ENCODE measurements at regions not wholly inside any gene's neighbourhood (a gene's known extent, or its start where the extent isn't known, plus 50 kb on each side); places are given as distances from the start of the nearest gene placed in this dataset.

DNA sequence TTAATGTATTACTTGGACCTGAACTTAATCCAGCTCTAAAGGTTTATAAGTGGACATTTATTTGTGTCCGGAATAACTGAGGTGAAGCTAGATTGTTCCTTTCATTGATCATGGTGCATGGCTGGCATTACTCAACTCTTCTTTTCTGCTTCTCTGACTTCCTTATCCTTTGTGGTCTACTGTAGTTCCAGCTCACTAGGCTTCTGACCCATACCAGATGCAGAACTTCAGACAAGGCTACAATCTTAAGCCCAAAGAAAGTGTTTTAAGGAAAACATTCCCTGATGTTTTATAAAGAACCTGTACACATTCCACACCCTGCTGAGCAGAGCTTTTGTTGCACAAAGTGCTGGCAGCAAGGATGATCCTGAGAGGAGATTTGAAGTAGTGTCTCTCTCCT is 250.8 kb upstream of the TGFBR2 start:
- Histone ChIP-seq H3K36me3 (ENCODE audit: control insufficient read depth in 2 of 2, extremely low read depth in 1 of 2, insufficient read depth in 2 of 2, low read length in 2 of 2) (peaks cover 0 to 3% of the 10 kb centered on the region in 2 experiments), H3K4me1 (ENCODE audit: control insufficient read depth, extremely low read depth, insufficient read depth, low read length) (peaks cover 64% of the 10 kb centered on the region), H4K20me1 (ENCODE audit: control insufficient read depth, extremely low read depth, insufficient read depth, low read length) (no peaks in the 10 kb centered on the region), H2AFZ (ENCODE audit: control insufficient read depth, low read length) (no peak overlapping the region), H3K79me2 (ENCODE audit: control insufficient read depth, insufficient read depth, low read length) (no peaks in the 10 kb centered on the region), H3K4me2 (ENCODE audit: control insufficient read depth, extremely low read depth, insufficient read depth, low read depth, low read length) (no peak overlapping the region), H3K9me3 (ENCODE audit: control insufficient read depth, low read depth, low read length) (no peaks in the 10 kb centered on the region), H3K27me3 (ENCODE audit: control insufficient read depth, extremely low read depth, insufficient read depth, low read length) (no peaks in the 10 kb centered on the region), H3K27ac (ENCODE audit: control insufficient read depth, insufficient read depth, low read length) (peak overlapping the region; percentile 15), H3K9me1 (ENCODE audit: control insufficient read depth, extremely low read depth, insufficient read depth, low read length) (no peaks in the 10 kb centered on the region), H3K9ac (ENCODE audit: control insufficient read depth, extremely low read depth, insufficient read depth, low read length) (no peak overlapping the region), H3K4me3 (ENCODE audit: control insufficient read depth in 2 of 3, extremely low read depth in 1 of 3, insufficient read depth in 2 of 3, low read depth in 1 of 3, low read length in 3 of 3) (no peak overlapping the region)
- DNase-seq (ENCODE audit: low read depth, low spot score) (no peak), FAIRE-seq (peak; percentile 75)
- dilution Hi-C loops (cut with MboI; ENCODE audit: extremely low pct_ligation_motif_present, low sequenced_read_pairs): no loop called here
- TF ChIP-seq EZH2 (IDR thresholded peaks at IDR 0.05; ENCODE audit: low read length): no peak
- TF ChIP-seq, protein P1, sequence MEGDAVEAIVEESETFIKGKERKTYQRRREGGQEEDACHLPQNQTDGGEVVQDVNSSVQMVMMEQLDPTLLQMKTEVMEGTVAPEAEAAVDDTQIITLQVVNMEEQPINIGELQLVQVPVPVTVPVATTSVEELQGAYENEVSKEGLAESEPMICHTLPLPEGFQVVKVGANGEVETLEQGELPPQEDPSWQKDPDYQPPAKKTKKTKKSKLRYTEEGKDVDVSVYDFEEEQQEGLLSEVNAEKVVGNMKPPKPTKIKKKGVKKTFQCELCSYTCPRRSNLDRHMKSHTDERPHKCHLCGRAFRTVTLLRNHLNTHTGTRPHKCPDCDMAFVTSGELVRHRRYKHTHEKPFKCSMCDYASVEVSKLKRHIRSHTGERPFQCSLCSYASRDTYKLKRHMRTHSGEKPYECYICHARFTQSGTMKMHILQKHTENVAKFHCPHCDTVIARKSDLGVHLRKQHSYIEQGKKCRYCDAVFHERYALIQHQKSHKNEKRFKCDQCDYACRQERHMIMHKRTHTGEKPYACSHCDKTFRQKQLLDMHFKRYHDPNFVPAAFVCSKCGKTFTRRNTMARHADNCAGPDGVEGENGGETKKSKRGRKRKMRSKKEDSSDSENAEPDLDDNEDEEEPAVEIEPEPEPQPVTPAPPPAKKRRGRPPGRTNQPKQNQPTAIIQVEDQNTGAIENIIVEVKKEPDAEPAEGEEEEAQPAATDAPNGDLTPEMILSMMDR (optimal IDR thresholded peaks at IDR 0.05 in 1 of 3, IDR thresholded peaks at IDR 0.05 in 1 of 3, conservative IDR thresholded peaks at IDR 0.05 in 1 of 3; ENCODE audit: extremely low read depth in 1 of 3, insufficient read depth in 2 of 3, low read length in 3 of 3): no peak

DNA sequence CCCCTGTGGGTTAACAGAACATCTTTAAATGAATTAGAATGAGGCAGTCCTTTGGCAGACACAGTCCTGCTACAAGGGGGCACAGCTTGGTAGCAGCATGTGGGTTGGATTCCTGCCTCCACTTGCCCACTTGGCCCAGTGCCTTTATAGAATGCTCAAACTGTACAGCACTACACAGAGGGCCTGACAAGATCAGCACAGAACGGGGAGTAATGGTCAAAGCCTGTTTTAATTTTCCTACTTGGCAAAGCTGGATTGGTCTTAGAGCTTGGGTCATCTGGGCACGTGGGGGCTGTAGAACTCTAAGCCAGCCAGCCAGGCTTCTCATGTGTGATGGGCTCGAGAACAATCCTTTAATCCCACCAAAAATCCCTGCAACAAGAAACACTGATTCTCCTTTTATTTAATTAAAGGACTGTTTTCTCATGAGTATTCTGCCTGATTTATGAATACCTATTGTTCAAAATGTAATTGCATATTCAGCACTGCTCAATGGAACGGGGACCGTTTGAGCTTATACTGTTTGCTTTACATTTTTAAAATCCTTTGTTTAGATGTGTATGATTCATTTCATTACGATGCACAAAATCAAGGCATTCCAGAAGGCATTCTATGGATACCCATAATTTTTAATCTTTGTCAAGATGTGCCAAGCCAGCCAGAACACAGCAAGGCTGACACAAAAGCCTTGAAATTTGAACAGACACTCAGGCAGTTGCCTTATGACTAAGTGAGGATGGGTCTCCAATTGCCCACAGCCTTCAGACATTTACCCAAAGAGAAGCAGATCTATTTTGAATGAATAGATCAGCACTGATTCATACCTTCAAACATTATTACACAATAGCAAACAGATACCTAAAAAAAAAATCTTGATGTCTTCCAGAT is 249.3 kb upstream of the TGFBR2 start:
- peaks cover 0 to 3% of the 10 kb centered on the region in 2 experiments for H3K36me3 ChIP-seq (ENCODE audit: control insufficient read depth in 2 of 2, extremely low read depth in 1 of 2, insufficient read depth in 2 of 2, low read length in 2 of 2)
- peak overlapping the region; percentile 95 for H3K27ac ChIP-seq (ENCODE audit: control insufficient read depth, insufficient read depth, low read length)
- peak; percentile 88 for FAIRE-seq
- dilution Hi-C loops (cut with MboI; ENCODE audit: extremely low pct_ligation_motif_present, low sequenced_read_pairs): no loop called here
- peak overlapping the region in 2 of 3 experiments; percentile 6 to 25 for H3K4me3 ChIP-seq (ENCODE audit: control insufficient read depth in 2 of 3, extremely low read depth in 1 of 3, insufficient read depth in 2 of 3, low read depth in 1 of 3, low read length in 3 of 3)
- peak overlapping the region; percentile 75 for H3K4me2 ChIP-seq (ENCODE audit: control insufficient read depth, extremely low read depth, insufficient read depth, low read depth, low read length)
- peak overlapping the region; percentile 1 for H2AFZ ChIP-seq (ENCODE audit: control insufficient read depth, low read length)
- no peaks in the 10 kb centered on the region for H4K20me1 ChIP-seq (ENCODE audit: control insufficient read depth, extremely low read depth, insufficient read depth, low read length)
- H3K9me3 ChIP-seq (ENCODE audit: control insufficient read depth, low read depth, low read length): no peaks in the 10 kb centered on the region
- TF ChIP-seq, protein P1 (optimal IDR thresholded peaks at IDR 0.05 in 1 of 3, IDR thresholded peaks at IDR 0.05 in 1 of 3, conservative IDR thresholded peaks at IDR 0.05 in 1 of 3; ENCODE audit: extremely low read depth in 1 of 3, insufficient read depth in 2 of 3, low read length in 3 of 3): no peak
- TF ChIP-seq EZH2 (IDR thresholded peaks at IDR 0.05; ENCODE audit: low read length): no peak
- peaks cover 58% of the 10 kb centered on the region for H3K4me1 ChIP-seq (ENCODE audit: control insufficient read depth, extremely low read depth, insufficient read depth, low read length)
- no peaks in the 10 kb centered on the region for H3K9me1 ChIP-seq (ENCODE audit: control insufficient read depth, extremely low read depth, insufficient read depth, low read length)
- H3K27me3 ChIP-seq (ENCODE audit: control insufficient read depth, extremely low read depth, insufficient read depth, low read length): no peaks in the 10 kb centered on the region
- H3K79me2 ChIP-seq (ENCODE audit: control insufficient read depth, insufficient read depth, low read length): no peaks in the 10 kb centered on the region
- DNase-seq (ENCODE audit: low read depth, low spot score): peak; percentile 56
- peak overlapping the region; percentile 64 for H3K9ac ChIP-seq (ENCODE audit: control insufficient read depth, extremely low read depth, insufficient read depth, low read length)
